Mesenchymal stem cell (in vitro differentiated cells and primary cell): ENCODE measurements at regions not wholly inside any gene's neighbourhood (a gene's known extent, or its start where the extent isn't known, plus 50 kb on each side); places are given as distances from the start of the nearest gene placed in this dataset.

Source experiments
- DNase-seq: peaks from one replicate; pipeline ENCODE4 v3.0.0-alpha.2; 2013
- H2AFZ ChIP-seq: one replicate; pipeline ENCODE4 v1.6.1; 2013; ENCODE audit warnings: low read depth, mild to moderate bottlenecking, control low read depth, inconsistent platforms, low read length, moderate library complexity
- H2AK5ac ChIP-seq: 2 replicates; pipeline ENCODE4 v1.6.1; 2013; ENCODE audit warnings: low read length, moderate library complexity, mild to moderate bottlenecking, inconsistent platforms; ENCODE audit not compliant: severe bottlenecking
- H2BK120ac ChIP-seq: one replicate; pipeline ENCODE4 v1.6.1; 2013; ENCODE audit warnings: low read depth, mild to moderate bottlenecking, inconsistent platforms, low read length, moderate library complexity
- H2BK12ac ChIP-seq, 2 experiments: one replicate each; pipeline ENCODE4 v1.6.1; 2013; ENCODE audit warnings: inconsistent platforms in 2 of 2, low read length in 2 of 2, mild to moderate bottlenecking in 2 of 2, moderate library complexity in 2 of 2, control low read depth in 1 of 2
- H2BK15ac ChIP-seq: one replicate; pipeline ENCODE4 v1.6.1; 2013; ENCODE audit warnings: mild to moderate bottlenecking, low read depth, inconsistent platforms; ENCODE audit not compliant: poor library complexity, severe bottlenecking
- H2BK5ac ChIP-seq: 2 replicates; pipeline ENCODE4 v1.6.1; 2013; ENCODE audit warnings: low read depth, mild to moderate bottlenecking, low read length, control low read depth, inconsistent platforms; ENCODE audit not compliant: poor library complexity, severe bottlenecking
- H3K14ac ChIP-seq, 2 experiments: one replicate each; pipeline ENCODE4 v1.6.1; 2013; ENCODE audit warnings: inconsistent platforms in 2 of 2, low read length in 2 of 2, control low read depth in 1 of 2, mild to moderate bottlenecking in 1 of 2, moderate library complexity in 1 of 2
- H3K18ac ChIP-seq, 2 experiments: one replicate each; pipeline ENCODE4 v1.6.1; 2013; ENCODE audit warnings: inconsistent platforms in 2 of 2, low read length in 2 of 2, control low read depth in 1 of 2, low read depth in 1 of 2, mild to moderate bottlenecking in 1 of 2
- H3K23ac ChIP-seq, 2 experiments: one replicate each; pipeline ENCODE4 v1.6.1; 2013; ENCODE audit warnings: inconsistent platforms in 2 of 2, low read length in 2 of 2, mild to moderate bottlenecking in 2 of 2, moderate library complexity in 2 of 2, control low read depth in 1 of 2
- H3K27ac ChIP-seq: 2 replicates; pipeline ENCODE4 v1.5.1; 2013; ENCODE audit warnings: mild to moderate bottlenecking, moderate library complexity, low read length, control low read depth, inconsistent platforms; ENCODE audit not compliant: poor library complexity, severe bottlenecking
- H3K27me3 ChIP-seq, 2 experiments: 2 replicates each; pipeline versions ENCODE4 v1.6.1 to v1.7.0; 2013; ENCODE audit warnings: low read length in 2 of 2, mild to moderate bottlenecking in 2 of 2, moderate library complexity in 2 of 2, control low read depth in 1 of 2, inconsistent platforms in 1 of 2; ENCODE audit not compliant: control insufficient read depth in 1 of 2, insufficient read depth in 1 of 2
- H3K36me3 ChIP-seq, 2 experiments: 2 replicates each; pipeline versions ENCODE4 v1.6.1 to v1.7.0; 2013; ENCODE audit warnings: low read length in 2 of 2, control low read depth in 1 of 2, inconsistent platforms in 1 of 2, low read depth in 1 of 2, mild to moderate bottlenecking in 1 of 2; ENCODE audit not compliant: insufficient read depth in 2 of 2, control insufficient read depth in 1 of 2
- H3K4ac ChIP-seq, 2 experiments: one replicate each; pipeline ENCODE4 v1.6.1; 2013; ENCODE audit warnings: inconsistent platforms in 2 of 2, low read length in 2 of 2, mild to moderate bottlenecking in 2 of 2, moderate library complexity in 2 of 2, control low read depth in 1 of 2, low read depth in 1 of 2
- H3K4me1 ChIP-seq: 2 replicates; pipeline ENCODE4 v1.6.1; 2013; ENCODE audit warnings: low read depth, low read length, control low read depth; ENCODE audit not compliant: control insufficient read depth, insufficient read depth
- H3K4me2 ChIP-seq: 2 replicates; pipeline ENCODE4 v1.6.1; 2013; ENCODE audit warnings: low read length, mild to moderate bottlenecking, inconsistent platforms; ENCODE audit not compliant: poor library complexity, severe bottlenecking
- H3K4me3 ChIP-seq, 2 experiments: 2 replicates each; pipeline versions ENCODE4 v1.5.1 to v1.7.0; 2013; ENCODE audit warnings: low read length in 2 of 2, mild to moderate bottlenecking in 2 of 2, control low read depth in 1 of 2, low read depth in 1 of 2; ENCODE audit not compliant: insufficient read depth in 1 of 2
- H3K79me1 ChIP-seq: replicated peaks from 2 replicates; pipeline ENCODE4 v1.6.1; 2013; ENCODE audit warnings: mild to moderate bottlenecking, control low read depth, low read length, inconsistent platforms; ENCODE audit not compliant: poor library complexity, severe bottlenecking
- H3K9ac ChIP-seq: 2 replicates; pipeline ENCODE4 v1.7.0; 2013; ENCODE audit warnings: mild to moderate bottlenecking, low read length, moderate library complexity
- H3K9me3 ChIP-seq: 2 replicates; pipeline ENCODE4 v1.7.0; 2013; ENCODE audit warnings: mild to moderate bottlenecking, low read length; ENCODE audit not compliant: control insufficient read depth
- H4K8ac ChIP-seq: one replicate; pipeline ENCODE4 v1.6.1; 2013; ENCODE audit warnings: inconsistent platforms, mild to moderate bottlenecking, low read length, moderate library complexity
- H4K91ac ChIP-seq: one replicate; pipeline ENCODE4 v1.6.1; 2013; ENCODE audit warnings: mild to moderate bottlenecking, low read length, inconsistent platforms
- WGBS: methylation state at CpG from one replicate; pipeline ENCODE4 v1.1.7; 2013; ENCODE audit warnings: mixed read lengths; 5-methylcytosine and 5-hydroxymethylcytosine counted together

- Histone ChIP-seq H3K4ac (no peak overlapping the region), H2AK5ac (no peak overlapping the region), H2AFZ (no peak overlapping the region), H3K27ac (no peak overlapping the region), H2BK15ac (no peak overlapping the region), H3K9ac (no peak overlapping the region), H3K27me3 (no peaks in the 10 kb centered on the region), H3K9me3 (no peaks in the 10 kb centered on the region), H3K4me1 (no peaks in the 10 kb centered on the region), H3K36me3 (no peaks in the 10 kb centered on the region), H3K4me3 (no peak overlapping the region), H3K23ac (no peak overlapping the region), H4K91ac (no peak overlapping the region), H4K8ac (no peak overlapping the region), H3K79me1 (no peaks in the 10 kb centered on the region), H3K4me2 (no peak overlapping the region), H2BK5ac (no peak overlapping the region), H3K18ac (no peak overlapping the region), H2BK12ac (no peak overlapping the region), H3K14ac (no peak overlapping the region), H2BK120ac (no peak overlapping the region)
- DNase-seq, result no peak
- WGBS, result no CpG with 5 or more reads among the region's 1 CpG
Measured at GRCh38 chr5:40334242-40334635, 345.5 kb upstream of the PTGER4 start.

DNA sequence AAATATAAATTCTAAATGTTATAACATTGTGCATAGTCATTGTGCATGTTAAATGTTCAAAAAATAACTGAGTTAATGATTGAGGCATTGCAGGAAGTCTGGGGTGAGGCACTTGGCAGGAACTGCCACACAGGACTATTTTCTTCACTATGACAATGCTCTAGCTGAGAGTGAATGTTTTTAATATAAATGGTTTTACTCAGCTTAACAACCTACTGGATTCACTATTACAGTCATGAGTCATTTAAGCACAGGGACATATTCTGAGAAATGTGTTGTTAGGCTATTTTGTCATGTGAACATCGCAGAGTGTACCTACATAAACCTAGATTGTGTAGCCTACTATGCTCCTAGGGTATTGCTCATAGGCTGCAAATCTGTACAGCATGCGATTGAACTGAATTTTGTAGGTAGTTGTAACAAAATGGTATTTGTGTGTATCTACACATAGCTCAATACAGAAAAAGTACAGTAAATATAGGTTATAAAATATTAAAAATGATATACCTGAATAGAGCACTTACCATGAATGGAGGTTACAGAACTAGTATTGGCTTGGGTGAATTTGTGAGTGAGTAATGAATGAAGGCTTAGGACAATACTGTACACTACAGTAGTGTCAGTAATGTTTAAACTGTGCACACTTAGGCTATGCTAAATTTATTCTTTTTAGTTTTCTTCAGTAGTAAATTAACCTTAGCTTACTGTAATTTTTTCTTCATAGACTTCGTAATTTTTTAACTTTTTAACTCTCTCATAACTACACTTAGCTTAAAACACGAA, 346.1 kb upstream of the PTGER4 start:
- H3K4me1 ChIP-seq, result no peaks in the 10 kb centered on the region
- H3K4ac ChIP-seq, result no peak overlapping the region
- no peak overlapping the region for H2BK5ac ChIP-seq
- no peak overlapping the region for H3K4me2 ChIP-seq
- H4K8ac ChIP-seq, result no peak overlapping the region
- no peaks in the 10 kb centered on the region for H3K36me3 ChIP-seq
- H3K23ac ChIP-seq, result no peak overlapping the region
- H2AK5ac ChIP-seq, result no peak overlapping the region
- H3K4me3 ChIP-seq, result no peak overlapping the region
- no peak overlapping the region for H2AFZ ChIP-seq
- no peak overlapping the region for H4K91ac ChIP-seq
- no peaks in the 10 kb centered on the region for H3K27me3 ChIP-seq
- no peak overlapping the region for H2BK15ac ChIP-seq
- H3K79me1 ChIP-seq, result no peaks in the 10 kb centered on the region
- no peak overlapping the region for H3K9ac ChIP-seq
- no peaks in the 10 kb centered on the region for H3K9me3 ChIP-seq
- peak overlapping the region; percentile 75 for H3K27ac ChIP-seq
- no peak overlapping the region for H3K14ac ChIP-seq
- no peak overlapping the region for H2BK120ac ChIP-seq
- WGBS, result 90% methylated on average over 1 of the region's 4 CpGs
- no peak overlapping the region for H3K18ac ChIP-seq
- no peak overlapping the region for H2BK12ac ChIP-seq
- no peak for DNase-seq

DNA sequence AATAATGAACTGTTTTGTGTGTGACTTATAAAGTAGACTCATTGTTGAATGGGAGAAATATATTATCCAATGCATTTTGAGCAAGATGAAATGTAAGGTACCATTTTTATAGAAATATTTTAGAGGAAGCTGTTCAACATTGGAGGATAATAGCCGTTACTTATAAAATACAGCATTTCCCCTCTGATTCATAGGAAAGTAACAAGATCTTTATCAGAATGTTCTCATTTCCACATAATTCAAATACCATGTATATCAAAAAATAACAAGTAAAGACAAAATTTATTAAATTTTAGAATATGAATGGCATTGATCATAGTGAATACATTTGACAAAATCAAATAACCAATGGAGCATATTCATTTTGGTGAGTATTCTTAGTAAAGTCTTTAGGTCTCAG, 346.7 kb upstream of the PTGER4 start:
- H3K36me3 ChIP-seq, result no peaks in the 10 kb centered on the region
- no peak overlapping the region for H3K14ac ChIP-seq
- H3K27ac ChIP-seq, result no peak overlapping the region
- H2BK15ac ChIP-seq, result no peak overlapping the region
- no peak overlapping the region for H4K91ac ChIP-seq
- H4K8ac ChIP-seq, result no peak overlapping the region
- no peak overlapping the region for H3K4ac ChIP-seq
- H3K4me2 ChIP-seq, result no peak overlapping the region
- H2BK120ac ChIP-seq, result no peak overlapping the region
- no peak for DNase-seq
- H3K18ac ChIP-seq, result no peak overlapping the region
- no peak overlapping the region for H2BK5ac ChIP-seq
- H3K9ac ChIP-seq, result no peak overlapping the region
- H2BK12ac ChIP-seq, result no peak overlapping the region
- H3K4me3 ChIP-seq, result no peak overlapping the region
- H3K9me3 ChIP-seq, result no peaks in the 10 kb centered on the region
- no CpG with 5 or more reads among the region's 1 CpG for WGBS
- H2AK5ac ChIP-seq, result no peak overlapping the region
- H3K23ac ChIP-seq, result no peak overlapping the region
- H3K79me1 ChIP-seq, result no peaks in the 10 kb centered on the region
- no peak overlapping the region for H2AFZ ChIP-seq
- no peaks in the 10 kb centered on the region for H3K27me3 ChIP-seq
- no peaks in the 10 kb centered on the region for H3K4me1 ChIP-seq

- H3K9me3 ChIP-seq, result no peaks in the 10 kb centered on the region
- no peak overlapping the region for H3K14ac ChIP-seq
- H4K8ac ChIP-seq, result no peak overlapping the region
- no peak overlapping the region for H3K23ac ChIP-seq
- H3K4ac ChIP-seq, result no peak overlapping the region
- H2BK5ac ChIP-seq, result no peak overlapping the region
- no peak overlapping the region for H3K4me2 ChIP-seq
- no peaks in the 10 kb centered on the region for H3K79me1 ChIP-seq
- H2BK120ac ChIP-seq, result no peak overlapping the region
- H3K9ac ChIP-seq, result no peak overlapping the region
- no peaks in the 10 kb centered on the region for H3K27me3 ChIP-seq
- H3K4me3 ChIP-seq, result no peak overlapping the region
- no peaks in the 10 kb centered on the region for H3K36me3 ChIP-seq
- H2BK15ac ChIP-seq, result no peak overlapping the region
- DNase-seq, result no peak
- 87% methylated on average over 4 of the region's 5 CpGs for WGBS
- no peak overlapping the region for H3K27ac ChIP-seq
- H2AK5ac ChIP-seq, result no peak overlapping the region
- no peak overlapping the region for H2AFZ ChIP-seq
- no peak overlapping the region for H3K18ac ChIP-seq
- H2BK12ac ChIP-seq, result no peak overlapping the region
- no peaks in the 10 kb centered on the region for H3K4me1 ChIP-seq
- no peak overlapping the region for H4K91ac ChIP-seq
Measured at GRCh38 chr5:40331616-40332015, 348.1 kb upstream of the PTGER4 start.
